ENCODE measurements at regions not wholly inside any gene's neighbourhood (a gene's known extent, or its start where the extent isn't known, plus 50 kb on each side); places are given as distances from the start of the nearest gene placed in this dataset.

- H3K4me1 ChIP-seq: no peaks in the 10 kb centered on the region
- WGBS, 2 donors: 93 to 98% methylated on average over 5 of the region's 5 CpGs
Measured at GRCh38 chr1:29807689-29808088, 571.4 kb downstream of the PTPRU start.

DNA sequence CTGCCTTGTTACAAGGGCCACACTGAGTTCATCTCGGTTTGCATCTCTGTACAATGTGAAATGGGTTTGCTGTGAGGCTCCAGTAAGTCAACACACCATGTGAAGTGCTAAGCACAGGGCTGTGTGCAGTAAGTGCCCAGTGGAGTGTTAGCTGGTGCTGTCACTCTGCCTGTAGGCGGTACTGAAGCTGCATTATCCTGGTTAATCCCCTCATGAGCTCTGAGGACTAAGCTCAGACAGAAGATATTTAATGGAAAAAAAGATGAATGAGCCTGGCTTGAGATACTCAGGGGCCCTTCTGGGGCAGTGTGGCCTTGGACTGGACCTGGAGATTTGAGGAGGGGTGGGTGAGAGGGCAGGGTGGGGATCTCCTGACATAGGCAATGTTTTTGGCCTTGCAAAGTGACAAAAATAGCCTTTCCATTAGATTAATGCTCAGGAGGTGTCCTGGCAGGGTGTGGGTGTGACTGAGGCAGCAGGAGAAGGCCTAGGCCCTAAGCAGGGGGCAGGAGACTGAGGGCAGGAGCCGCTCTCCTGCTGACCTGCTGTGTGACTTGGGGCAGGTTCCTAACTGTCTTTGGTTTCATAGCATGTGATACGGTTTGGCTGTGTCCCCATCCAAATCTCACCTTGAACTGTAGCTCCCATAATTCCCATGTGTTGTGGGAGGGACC lies 570.5 kb downstream of the PTPRU start:
- H3K9me3 ChIP-seq: no peaks in the 10 kb centered on the region
- H3K27me3 ChIP-seq: peaks cover 0 to 7% of the 10 kb centered on the region in 2 donors
- peaks cover 0 to 3% (median 0%) of the 10 kb centered on the region in 4 donors for H3K4me1 ChIP-seq
- 60 to 61% methylated on average over 4 of the region's 4 CpGs for WGBS, 2 donors
- no peak overlapping the region for H3K27ac ChIP-seq
- H3K36me3 ChIP-seq: no peaks in the 10 kb centered on the region
- TF ChIP-seq, protein P1, sequence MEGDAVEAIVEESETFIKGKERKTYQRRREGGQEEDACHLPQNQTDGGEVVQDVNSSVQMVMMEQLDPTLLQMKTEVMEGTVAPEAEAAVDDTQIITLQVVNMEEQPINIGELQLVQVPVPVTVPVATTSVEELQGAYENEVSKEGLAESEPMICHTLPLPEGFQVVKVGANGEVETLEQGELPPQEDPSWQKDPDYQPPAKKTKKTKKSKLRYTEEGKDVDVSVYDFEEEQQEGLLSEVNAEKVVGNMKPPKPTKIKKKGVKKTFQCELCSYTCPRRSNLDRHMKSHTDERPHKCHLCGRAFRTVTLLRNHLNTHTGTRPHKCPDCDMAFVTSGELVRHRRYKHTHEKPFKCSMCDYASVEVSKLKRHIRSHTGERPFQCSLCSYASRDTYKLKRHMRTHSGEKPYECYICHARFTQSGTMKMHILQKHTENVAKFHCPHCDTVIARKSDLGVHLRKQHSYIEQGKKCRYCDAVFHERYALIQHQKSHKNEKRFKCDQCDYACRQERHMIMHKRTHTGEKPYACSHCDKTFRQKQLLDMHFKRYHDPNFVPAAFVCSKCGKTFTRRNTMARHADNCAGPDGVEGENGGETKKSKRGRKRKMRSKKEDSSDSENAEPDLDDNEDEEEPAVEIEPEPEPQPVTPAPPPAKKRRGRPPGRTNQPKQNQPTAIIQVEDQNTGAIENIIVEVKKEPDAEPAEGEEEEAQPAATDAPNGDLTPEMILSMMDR (IDR thresholded peaks at IDR 0.05): no peak
- no peak for TF ChIP-seq POLR2A (IDR thresholded peaks at IDR 0.05)
- no peak for TF ChIP-seq EP300 (IDR thresholded peaks at IDR 0.05)
- H3K4me3 ChIP-seq: no peak overlapping the region
- no peak for DNase-seq (ENCODE audit: low spot score in 2 of 2)

More at GRCh38 chr1:29807689-29808088, 571.4 kb downstream of the PTPRU start:
- Histone ChIP-seq H3K36me3 (no peaks in the 10 kb centered on the region), H3K27me3 (peaks cover 0 to 7% of the 10 kb centered on the region in 2 donors), H3K4me3 (no peak overlapping the region), H3K9me3 (no peaks in the 10 kb centered on the region), H3K27ac (no peak overlapping the region)
- no peak for TF ChIP-seq EP300 (IDR thresholded peaks at IDR 0.05)
- DNase-seq (ENCODE audit: low spot score in 2 of 2): no peak

- H3K9me3 ChIP-seq: no peaks in the 10 kb centered on the region
- no peak overlapping the region for H3K4me3 ChIP-seq
- peaks cover 0 to 7% of the 10 kb centered on the region in 2 donors for H3K27me3 ChIP-seq
- 84 to 90% methylated on average over 4 of the region's 4 CpGs for WGBS, 2 donors
- no peak for DNase-seq (ENCODE audit: low spot score in 2 of 2)
- H3K27ac ChIP-seq: no peak overlapping the region
- H3K4me1 ChIP-seq: peaks cover 0 to 3% (median 0%) of the 10 kb centered on the region in 4 donors
- TF ChIP-seq EP300 (IDR thresholded peaks at IDR 0.05): no peak
- no peak for TF ChIP-seq POLR2A (IDR thresholded peaks at IDR 0.05)
- H3K36me3 ChIP-seq: no peaks in the 10 kb centered on the region
Measured at GRCh38 chr1:29805896-29806160, 569.5 kb downstream of the PTPRU start.

DNA sequence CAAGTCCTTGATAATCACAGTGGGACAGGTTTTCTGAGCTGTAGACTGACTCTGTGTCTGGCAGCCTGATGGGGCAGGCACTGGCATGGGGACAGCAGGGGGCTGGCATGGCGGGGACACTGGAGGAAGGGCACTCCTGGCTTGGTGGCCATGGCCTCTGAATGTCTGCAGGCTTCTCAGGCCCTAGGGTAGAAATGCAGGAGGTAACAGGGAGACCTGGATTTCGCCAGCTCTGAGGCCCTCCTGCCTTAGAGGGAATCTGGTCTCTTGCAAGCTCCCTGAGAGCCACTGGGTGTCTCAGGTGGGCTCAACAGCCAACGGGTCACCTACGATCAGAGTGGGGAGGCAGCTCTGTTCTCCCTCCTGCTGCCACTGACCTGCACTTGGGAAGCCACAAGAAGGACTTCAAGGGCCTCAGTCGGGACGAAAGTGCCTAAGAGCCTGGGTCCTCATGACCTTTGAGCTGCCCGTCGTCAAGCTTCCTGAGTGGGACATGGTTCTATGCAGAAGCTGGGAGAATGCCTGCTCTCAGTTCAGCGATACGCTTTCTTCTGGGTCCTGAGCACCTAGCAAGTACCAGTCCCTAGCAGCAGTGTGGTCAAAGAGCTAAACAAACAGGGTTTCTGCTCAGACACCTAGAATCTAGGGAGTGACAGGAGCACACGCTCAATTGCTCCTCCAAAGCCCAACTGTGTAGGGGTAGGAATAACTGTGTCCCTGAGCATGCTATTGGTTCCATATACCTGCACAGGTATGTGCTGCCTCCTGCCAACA lies 569.0 kb downstream of the PTPRU start:
- Histone ChIP-seq H3K27me3 (peaks cover 0 to 7% of the 10 kb centered on the region in 2 donors), H3K9me3 (no peaks in the 10 kb centered on the region), H3K36me3 (no peaks in the 10 kb centered on the region), H3K27ac (no peak overlapping the region), H3K4me1 (peaks cover 0 to 3% (median 0%) of the 10 kb centered on the region in 4 donors), H3K4me3 (no peak overlapping the region)
- 71 to 85% methylated on average over 7 to 9 of the region's 11 CpGs for WGBS, 2 donors
- TF ChIP-seq, protein P1 (IDR thresholded peaks at IDR 0.05): no peak
- no peak for TF ChIP-seq EP300 (IDR thresholded peaks at IDR 0.05)
- no peak for TF ChIP-seq POLR2A (IDR thresholded peaks at IDR 0.05)
- no peak for DNase-seq (ENCODE audit: low spot score in 2 of 2)

DNA sequence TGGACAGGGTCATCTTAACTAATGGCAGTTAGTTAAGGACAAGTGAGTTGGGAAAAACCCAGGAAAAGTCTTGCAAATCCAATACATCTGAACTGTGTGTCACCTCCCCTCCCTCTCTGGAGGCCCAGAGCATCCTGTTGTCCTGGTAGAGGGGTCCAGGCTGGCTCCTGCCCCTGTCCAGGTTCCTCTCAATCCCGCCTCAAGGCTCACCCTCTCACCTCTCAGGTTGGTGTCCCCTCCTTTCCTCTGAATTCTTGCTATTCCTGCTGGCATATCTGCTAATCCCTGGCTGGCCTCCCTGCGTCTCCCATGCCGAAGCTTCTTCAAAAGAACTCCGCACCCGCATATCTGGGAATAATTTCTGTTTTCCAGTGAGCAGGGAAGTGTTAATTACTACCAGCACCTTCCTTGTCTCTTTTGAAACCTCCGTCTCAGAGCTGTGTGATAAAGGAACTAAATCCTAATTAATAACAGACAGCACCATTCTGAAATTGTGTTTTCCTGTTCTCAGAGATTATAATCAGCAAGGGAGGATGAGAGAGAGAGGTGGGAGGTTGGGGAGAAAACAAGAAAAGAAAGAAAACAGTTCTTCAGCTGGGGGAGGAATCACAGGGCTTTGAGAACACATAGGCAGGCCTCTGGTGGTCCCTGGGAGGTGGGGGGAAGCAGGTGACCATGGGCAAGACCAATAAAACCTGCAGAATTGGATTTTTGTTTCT lies 568.0 kb downstream of the PTPRU start:
- no peaks in the 10 kb centered on the region for H3K36me3 ChIP-seq
- peaks cover 0 to 3% (median 0%) of the 10 kb centered on the region in 4 donors for H3K4me1 ChIP-seq
- DNase-seq (ENCODE audit: low spot score in 2 of 2): no peak
- H3K9me3 ChIP-seq: no peaks in the 10 kb centered on the region
- H3K27me3 ChIP-seq: peaks cover 0 to 7% of the 10 kb centered on the region in 2 donors
- no peak overlapping the region for H3K4me3 ChIP-seq
- TF ChIP-seq EP300 (IDR thresholded peaks at IDR 0.05) (no peak), POLR2A (IDR thresholded peaks at IDR 0.05) (no peak)
- TF ChIP-seq, protein P1 (IDR thresholded peaks at IDR 0.05): no peak
- H3K27ac ChIP-seq: no peak overlapping the region
- 52 to 56% methylated on average over 6 of the region's 6 CpGs for WGBS, 2 donors

- WGBS, 2 donors: 75 to 76% methylated on average over 4 of the region's 4 CpGs
- TF ChIP-seq POLR2A (IDR thresholded peaks at IDR 0.05): no peak
- no peak for TF ChIP-seq EP300 (IDR thresholded peaks at IDR 0.05)
- TF ChIP-seq, protein P1 (IDR thresholded peaks at IDR 0.05): no peak
- DNase-seq (ENCODE audit: low spot score in 2 of 2): no peak
- peaks cover 0 to 7% of the 10 kb centered on the region in 2 donors for H3K27me3 ChIP-seq
- no peak overlapping the region for H3K4me3 ChIP-seq
- no peak overlapping the region for H3K27ac ChIP-seq
- H3K36me3 ChIP-seq: no peaks in the 10 kb centered on the region
- no peaks in the 10 kb centered on the region for H3K9me3 ChIP-seq
- H3K4me1 ChIP-seq: peaks cover 0 to 3% (median 0%) of the 10 kb centered on the region in 4 donors
Measured at GRCh38 chr1:29803486-29803885, 567.2 kb downstream of the PTPRU start.
